PC-3 (cell line): ENCODE measurements at regions not wholly inside any gene's neighbourhood (a gene's known extent, or its start where the extent isn't known, plus 50 kb on each side); places are given as distances from the start of the nearest gene placed in this dataset.

Experiments used
- EZH2 ChIP-seq: fragments of 300-600 bp; sonication (generic); IDR thresholded peaks from one replicate; pipeline ENCODE4 v1.6.1; 2017; ENCODE audit warnings: antibody characterized with exemption, mild to moderate bottlenecking, low read length; ENCODE audit not compliant: unreplicated experiment
- TF ChIP-seq, protein P1 (sequence below): fragments of 300-600 bp; sonication (generic); conservative IDR thresholded peaks from 2 replicates; pipeline ENCODE4 v1.5.1; 2017; ENCODE audit warnings: antibody characterized with exemption, low read depth, mild to moderate bottlenecking, low read length

DNA sequence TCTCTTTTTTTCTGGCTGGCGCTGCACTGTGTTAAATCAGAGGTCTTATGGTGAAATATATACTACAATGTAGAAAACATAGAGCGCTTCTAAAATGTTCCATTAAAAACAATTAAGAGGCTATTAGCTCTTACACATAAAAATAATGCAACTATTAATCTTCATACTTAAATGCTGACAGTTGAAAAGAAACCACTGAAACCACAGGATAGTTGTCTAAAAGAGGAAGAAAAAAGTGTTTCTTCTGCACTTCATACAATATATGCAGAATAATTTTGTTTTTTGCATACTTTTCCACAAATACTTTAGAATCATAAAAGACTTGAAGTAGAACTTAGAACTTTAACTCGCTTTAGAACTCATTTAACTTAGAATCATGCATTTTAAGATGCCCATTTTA, 170.5 kb downstream of the PYDC2 start:
- TF ChIP-seq, protein P1, sequence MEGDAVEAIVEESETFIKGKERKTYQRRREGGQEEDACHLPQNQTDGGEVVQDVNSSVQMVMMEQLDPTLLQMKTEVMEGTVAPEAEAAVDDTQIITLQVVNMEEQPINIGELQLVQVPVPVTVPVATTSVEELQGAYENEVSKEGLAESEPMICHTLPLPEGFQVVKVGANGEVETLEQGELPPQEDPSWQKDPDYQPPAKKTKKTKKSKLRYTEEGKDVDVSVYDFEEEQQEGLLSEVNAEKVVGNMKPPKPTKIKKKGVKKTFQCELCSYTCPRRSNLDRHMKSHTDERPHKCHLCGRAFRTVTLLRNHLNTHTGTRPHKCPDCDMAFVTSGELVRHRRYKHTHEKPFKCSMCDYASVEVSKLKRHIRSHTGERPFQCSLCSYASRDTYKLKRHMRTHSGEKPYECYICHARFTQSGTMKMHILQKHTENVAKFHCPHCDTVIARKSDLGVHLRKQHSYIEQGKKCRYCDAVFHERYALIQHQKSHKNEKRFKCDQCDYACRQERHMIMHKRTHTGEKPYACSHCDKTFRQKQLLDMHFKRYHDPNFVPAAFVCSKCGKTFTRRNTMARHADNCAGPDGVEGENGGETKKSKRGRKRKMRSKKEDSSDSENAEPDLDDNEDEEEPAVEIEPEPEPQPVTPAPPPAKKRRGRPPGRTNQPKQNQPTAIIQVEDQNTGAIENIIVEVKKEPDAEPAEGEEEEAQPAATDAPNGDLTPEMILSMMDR: no peak
- TF ChIP-seq EZH2: no peak
